HG03039 (cell line): ENCODE measurements at regions not wholly inside any gene's neighbourhood (a gene's known extent, or its start where the extent isn't known, plus 50 kb on each side); places are given as distances from the start of the nearest gene placed in this dataset.
"Not testable (repeated sequence)": the region's sequence is repeated elsewhere in the genome, so short reads cannot be mapped to it uniquely, and the experiment has no call there.

Experiments used
- ATAC-seq: cut with Tn5 transposase; IDR thresholded peaks from one replicate; pipeline ENCODE4 v1.9.1; 2021; ENCODE audit warnings: mild to moderate bottlenecking, moderate library complexity; ENCODE audit not compliant: unreplicated experiment

DNA sequence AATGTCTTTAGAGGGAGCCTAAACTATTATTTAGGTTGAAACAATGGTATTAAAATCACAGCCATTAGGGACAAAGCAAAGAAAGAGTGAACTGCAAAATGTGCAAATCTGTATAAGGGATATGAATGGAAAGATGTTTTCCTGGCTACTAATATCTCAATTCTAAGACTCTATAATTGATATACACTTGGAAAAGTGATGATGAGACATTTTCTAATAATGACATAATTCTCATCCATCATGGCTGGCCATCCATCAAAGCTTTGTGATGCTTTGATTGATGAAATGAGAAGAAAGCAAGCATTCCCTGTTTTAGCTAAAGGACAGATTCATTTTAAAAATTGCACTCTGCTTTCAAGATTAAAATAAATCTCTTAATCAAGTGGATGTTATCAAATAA lies 965.5 kb upstream of the IGFBP7 start:
- no peak for ATAC-seq

DNA sequence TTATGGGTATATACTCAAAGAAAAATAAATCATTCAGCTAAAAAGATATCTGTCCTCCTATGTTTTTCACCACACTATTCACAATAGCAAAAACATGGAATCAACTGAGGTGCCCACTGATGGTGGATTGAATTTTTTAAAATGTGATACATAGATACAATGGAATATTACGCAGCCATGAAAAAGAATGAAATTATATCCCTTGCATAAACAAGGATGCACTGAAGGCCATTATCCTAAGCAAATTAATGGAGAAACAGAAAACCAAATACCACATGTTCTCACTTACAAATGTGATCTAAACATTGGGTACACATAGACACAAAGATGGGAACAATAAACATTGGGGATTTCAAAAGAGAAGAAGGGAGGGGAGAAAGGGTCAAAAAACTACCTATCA lies 964.2 kb upstream of the IGFBP7 start:
- ATAC-seq, result no peak

- ATAC-seq, result no peak
Observed at GRCh38 chr4:58070726-58071125, 960.5 kb upstream of the IGFBP7 start.

DNA sequence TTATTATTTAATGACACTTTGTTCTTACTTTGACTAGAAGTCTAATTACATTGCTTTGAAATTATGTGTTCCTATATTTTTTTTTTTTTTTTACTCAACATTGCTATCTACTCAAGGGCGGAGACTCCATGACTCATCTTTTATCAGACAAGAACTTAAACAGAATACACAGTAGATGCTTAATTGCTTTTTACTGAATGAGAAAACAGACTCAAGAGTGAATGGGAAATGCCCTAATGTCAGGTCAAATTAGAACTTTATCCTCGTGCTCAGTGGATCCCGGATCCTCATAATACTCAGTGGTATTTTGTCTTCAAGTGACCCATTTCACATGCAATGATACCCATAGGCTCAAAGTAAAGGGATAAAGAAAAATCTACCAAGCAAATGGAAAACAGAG lies 954.5 kb upstream of the IGFBP7 start:
- no peak for ATAC-seq

DNA sequence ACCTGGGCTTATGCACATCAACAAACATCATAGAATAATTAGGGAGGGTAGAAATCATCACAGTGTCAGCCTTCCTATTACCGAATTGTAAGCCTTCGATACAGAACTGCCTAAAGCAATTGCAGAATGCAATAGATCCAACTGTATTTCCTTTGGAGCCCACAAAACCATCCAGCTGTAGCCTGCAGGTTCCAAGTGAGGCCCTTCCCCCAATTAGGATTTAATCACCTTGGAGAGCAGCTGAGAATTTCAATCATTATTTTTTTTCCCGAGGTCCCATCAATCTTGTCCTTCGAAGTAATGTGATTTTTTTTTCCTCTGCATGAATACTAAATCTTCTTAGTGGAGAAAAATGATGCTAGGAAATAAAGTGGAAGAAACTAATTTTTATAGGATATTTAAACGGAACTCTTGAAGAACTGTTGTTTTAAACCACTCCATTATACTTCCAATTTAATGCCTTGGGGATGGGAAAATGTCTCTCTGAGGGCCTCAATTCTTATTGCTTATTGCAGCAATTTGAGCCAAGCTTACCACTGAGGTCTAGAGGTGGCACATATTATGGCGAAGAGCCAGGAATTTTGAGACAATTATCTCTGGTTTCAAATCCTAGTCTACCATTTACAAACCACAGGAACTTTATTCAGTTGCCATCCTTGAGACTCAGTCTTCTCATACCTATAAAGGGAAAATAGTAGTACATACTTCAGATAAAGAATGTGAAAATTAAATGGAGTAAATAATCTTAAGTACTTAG lies 953.4 kb upstream of the IGFBP7 start:
- no peak for ATAC-seq

GRCh38 chr4:58061967-58062366 lies 951.8 kb upstream of the IGFBP7 start:
- ATAC-seq, result no peak

DNA sequence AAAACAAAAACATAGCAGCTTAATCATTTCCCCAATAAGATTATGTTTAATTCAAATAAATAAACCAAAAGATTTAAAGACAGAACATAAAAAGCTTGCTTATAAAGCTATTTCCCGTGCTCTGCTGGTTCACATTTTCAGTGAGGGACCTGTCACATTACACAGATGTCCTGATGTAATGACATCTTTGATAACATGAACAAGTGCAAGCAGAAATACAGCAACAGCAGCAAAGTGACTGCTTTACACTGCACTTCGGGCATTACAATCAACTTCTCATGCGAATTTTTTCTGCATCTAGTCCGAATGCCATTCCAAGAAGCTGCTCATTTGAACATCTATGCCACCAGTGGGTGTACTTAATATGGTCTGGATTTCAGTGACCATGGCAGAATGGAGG lies 940.3 kb upstream of the IGFBP7 start:
- no peak for ATAC-seq

DNA sequence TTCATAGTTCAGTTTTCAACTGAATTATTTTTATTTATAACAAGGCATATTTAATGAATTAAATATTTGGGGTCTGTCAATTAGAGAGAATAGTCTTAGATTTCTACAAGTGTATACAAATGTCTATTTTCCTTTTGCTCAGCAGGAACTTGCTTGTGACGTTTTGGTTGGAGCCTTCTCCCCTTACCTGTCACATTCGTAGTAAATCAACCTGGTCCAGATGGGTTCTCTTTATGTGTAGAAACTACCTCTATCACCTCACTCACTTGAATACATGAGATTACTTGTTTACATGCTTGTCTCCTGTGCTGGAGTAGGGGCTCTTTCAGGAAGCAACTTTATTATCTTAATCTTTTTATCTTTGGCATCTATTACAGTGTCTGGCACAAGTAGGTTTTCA lies 938.3 kb upstream of the IGFBP7 start:
- ATAC-seq, result no peak

GRCh38 chr4:58042176-58042575 lies 932.0 kb upstream of the IGFBP7 start:
- ATAC-seq, result no peak

DNA sequence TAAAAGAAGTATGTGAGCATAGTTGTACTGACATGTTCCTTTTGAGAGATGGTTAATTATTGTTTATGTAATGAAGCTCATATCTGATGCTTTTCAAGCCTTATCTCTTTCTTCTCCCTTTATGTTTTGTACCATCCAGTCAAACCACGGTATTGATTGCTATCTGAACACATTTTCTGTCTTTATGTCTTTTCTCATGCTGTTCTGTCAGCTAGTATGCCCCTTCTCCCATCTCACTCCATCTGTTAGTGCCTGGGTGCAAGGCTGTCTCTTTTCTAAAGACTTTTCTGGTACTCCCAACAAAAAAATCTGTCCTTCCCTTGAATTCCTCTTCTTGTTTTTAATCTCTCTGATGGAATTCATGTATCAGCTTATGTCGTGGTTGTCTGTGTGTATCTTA lies 883.8 kb upstream of the IGFBP7 start:
- no peak for ATAC-seq

- ATAC-seq, result no peak
Observed at GRCh38 chr4:57989430-57989829, 879.2 kb upstream of the IGFBP7 start.

DNA sequence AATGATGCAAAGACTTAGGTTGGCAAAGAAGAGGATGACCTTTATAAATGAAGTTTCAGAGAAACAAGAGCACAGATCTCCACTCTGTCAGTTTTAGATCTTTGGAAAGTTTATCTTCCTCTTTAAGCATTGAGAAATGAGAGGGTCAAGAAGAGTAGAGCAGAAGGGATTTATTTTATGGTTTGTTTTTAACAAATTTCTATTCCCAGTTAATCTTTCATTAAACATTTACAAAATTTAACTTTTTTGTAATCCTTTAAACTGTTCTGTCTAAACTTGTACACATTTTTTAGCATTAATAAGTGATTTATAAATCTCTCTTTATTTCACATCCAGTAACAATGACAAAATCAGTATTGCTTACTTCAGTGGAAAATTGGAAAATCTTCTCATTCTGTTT lies 875.0 kb upstream of the IGFBP7 start:
- no peak for ATAC-seq

DNA sequence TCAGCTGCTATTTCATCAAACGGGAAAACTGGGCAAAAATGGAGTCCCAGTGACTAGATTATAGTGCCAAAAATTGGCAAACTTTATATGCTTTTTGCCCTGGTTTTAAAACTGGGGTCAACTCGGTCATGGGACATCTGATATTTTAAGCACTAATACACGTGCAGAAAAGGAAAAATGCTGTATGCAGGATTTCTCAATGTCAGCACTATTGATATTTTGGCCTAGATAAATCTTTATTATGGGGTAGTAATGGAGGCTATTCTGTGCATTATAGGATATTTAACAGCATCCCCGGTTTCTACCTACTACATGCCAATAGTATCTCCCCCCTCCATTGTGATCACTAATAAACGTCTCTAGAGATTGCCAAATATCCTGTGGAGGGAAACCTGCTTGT lies 870.9 kb upstream of the IGFBP7 start:
- ATAC-seq, result no peak

GRCh38 chr4:57974821-57975220 lies 864.6 kb upstream of the IGFBP7 start:
- no peak for ATAC-seq

DNA sequence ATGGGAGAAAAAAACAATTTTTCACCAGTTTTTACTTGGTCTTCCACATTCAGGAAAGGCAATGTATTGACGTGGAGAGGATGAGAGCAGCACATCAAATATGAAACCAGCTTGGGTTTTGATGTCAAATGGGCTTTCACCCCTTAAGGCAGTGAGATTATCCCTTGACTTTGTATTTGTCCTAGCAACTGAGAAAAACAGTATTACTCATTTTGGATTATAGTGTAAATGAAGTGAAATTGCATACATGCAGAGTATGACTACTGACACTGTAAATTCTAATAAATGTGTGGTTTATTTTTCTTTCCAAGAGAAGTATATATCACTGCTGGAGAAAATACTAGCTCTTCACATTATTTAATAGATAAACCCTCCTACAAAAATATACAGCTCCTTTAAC lies 863.6 kb upstream of the IGFBP7 start:
- no peak for ATAC-seq

GRCh38 chr4:57971261-57971660 lies 861.1 kb upstream of the IGFBP7 start:
- no peak for ATAC-seq

GRCh38 chr4:57966987-57967760 lies 857.0 kb upstream of the IGFBP7 start:
- ATAC-seq, result no peak

- not testable (repeated sequence) for ATAC-seq
Observed at GRCh38 chr4:57965431-57965830, 855.2 kb upstream of the IGFBP7 start.

DNA sequence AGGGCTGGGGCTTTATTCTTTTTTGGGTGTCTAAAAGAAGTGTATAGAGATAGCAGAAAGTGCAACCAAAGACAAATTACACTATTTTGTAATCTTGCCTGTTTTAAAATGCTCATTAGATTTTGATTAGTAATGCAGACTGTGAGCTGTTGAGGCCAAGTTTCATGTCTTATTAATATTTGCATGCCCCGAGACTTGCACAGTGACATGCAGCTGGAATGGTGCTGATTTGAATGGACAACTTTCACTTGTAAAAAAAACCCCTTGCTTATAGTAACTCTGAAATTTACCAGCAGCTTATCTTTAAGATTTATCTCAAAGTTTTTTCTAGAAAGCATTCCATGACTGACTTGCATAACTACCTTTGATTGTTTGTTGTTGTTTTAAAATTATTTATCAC lies 835.1 kb upstream of the IGFBP7 start:
- ATAC-seq, result no peak

- ATAC-seq, result no peak
Observed at GRCh38 chr4:57943682-57944081, 833.5 kb upstream of the IGFBP7 start.

DNA sequence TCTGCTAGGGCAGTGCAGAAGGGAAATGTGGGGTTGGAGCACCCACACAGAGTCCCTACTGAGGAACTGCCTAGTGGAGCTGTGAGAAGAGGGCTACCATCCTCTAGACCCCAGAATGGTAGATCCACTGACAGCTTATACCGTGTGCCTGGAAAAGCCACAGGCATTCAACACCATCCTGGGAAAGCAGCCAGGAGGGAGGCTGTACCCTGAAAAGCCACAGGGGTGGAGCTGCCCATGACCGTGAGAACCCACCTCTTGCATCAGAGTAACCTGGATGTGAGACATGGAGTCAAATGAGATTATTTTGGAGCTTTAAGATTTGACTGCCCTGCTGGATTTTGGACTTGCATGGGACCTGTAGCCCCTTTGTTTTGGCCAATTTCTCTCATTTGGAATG lies 827.1 kb upstream of the IGFBP7 start:
- not testable (repeated sequence) for ATAC-seq

DNA sequence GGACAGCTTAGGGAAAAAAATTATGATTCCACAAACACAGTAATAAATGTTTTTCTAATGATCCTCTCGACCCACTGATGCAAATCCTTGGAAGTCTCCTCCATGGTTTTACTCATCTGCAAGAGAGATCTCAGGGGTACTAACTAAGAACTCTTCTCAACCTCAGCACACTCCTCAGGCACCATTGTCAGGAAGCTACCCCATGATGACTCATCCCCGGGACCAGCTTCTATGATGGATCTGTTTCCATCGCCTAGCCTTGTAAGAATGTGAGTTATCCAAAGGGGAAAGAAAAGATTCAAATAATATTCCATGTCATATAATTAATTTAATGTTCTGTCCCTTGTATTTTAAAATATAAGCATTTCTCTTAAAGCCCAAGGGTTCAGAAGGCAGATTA lies 816.1 kb upstream of the IGFBP7 start:
- no peak for ATAC-seq

DNA sequence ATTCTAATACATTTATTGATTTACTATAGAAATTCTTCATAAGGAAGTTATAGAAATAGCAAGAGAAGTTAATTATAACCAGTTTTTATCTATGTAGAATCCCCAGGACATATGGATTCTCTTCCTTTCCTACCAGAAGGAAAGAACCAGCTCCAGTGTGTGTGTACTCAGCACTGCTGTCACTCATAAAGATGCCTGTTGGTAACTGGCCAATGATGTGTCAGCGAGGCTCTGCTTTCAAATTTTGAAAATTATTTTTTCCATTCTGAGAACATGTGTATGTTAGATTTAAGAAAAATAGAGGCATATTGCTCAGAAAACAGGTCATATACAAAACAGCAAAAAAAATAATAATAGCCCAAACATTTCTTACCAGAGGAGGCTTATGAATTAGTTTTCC lies 814.8 kb upstream of the IGFBP7 start:
- no peak for ATAC-seq
